ENCODE measurements at regions not wholly inside any gene's neighbourhood (a gene's known extent, or its start where the extent isn't known, plus 50 kb on each side); places are given as distances from the start of the nearest gene placed in this dataset.

DNA sequence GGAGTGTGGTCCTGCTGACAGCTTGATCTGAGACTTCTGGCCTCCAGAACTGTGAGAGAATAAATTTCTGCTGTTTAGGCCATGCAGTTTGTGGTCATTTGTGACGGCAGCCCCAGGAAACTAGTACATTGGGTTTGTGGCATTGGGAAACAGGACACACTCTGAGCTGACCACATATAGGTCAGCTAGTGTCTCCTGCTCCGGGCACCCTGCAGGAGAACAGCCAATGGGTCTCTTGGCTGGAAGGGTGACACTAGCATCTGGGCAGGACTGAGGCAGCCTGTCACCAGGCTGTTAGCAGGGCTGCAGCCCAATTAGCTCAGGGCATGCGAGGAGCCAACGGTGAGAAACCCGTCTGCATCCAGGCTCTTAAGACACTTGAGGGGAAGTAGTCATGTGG is 83.2 kb downstream of the PITPNM2 start:
- no peaks in the 10 kb centered on the region for H3K9me3 ChIP-seq (ENCODE audit: control insufficient read depth in 2 of 2, insufficient read depth in 1 of 2, low read depth in 1 of 2, low read length in 1 of 2)
- WGBS, 3 donors, result 84 to 92% (median 87%) methylated on average over 5 of the region's 5 CpGs
- DNase-seq, result no peak
- H3K27me3 ChIP-seq (ENCODE audit: control insufficient read depth in 3 of 3, insufficient read depth in 3 of 3, low read length in 3 of 3), result no peaks in the 10 kb centered on the region
- FAIRE-seq, result no peak
- no peak overlapping the region for H3K4me3 ChIP-seq (ENCODE audit: low read depth in 1 of 3, low read length in 3 of 3)
- peaks cover 0 to 3% (median 0%) of the 10 kb centered on the region in 3 donors for H3K36me3 ChIP-seq (ENCODE audit: control insufficient read depth in 3 of 3, insufficient read depth in 2 of 3, low read depth in 1 of 3, low read length in 3 of 3)
- H3K4me1 ChIP-seq (ENCODE audit: control insufficient read depth in 3 of 3, insufficient read depth in 2 of 3, low read depth in 1 of 3, low read length in 2 of 3), result peaks cover 2 to 27% (median 5%) of the 10 kb centered on the region in 3 donors
- H3K27ac ChIP-seq (ENCODE audit: low read depth in 1 of 3, low read length in 2 of 3), result no peak overlapping the region

DNA sequence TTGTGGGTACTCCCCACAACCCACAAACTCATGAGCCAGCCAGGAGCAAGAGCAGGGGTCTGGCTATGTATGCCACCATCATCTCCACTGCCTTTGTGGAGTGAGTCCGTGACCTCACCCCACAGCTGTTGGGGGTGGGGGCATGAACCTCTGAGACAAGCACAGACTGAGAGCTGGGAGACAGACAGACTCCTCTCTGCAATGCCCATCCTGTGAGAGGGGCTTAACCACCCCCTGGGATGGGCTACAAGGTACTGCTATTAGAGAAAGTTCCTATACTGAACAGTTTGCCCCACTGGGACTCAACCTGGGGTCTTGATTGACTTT is 84.5 kb downstream of the PITPNM2 start:
- Histone ChIP-seq H3K36me3 (ENCODE audit: control insufficient read depth in 3 of 3, insufficient read depth in 2 of 3, low read depth in 1 of 3, low read length in 3 of 3) (peaks cover 0 to 4% (median 0%) of the 10 kb centered on the region in 3 donors), H3K27ac (ENCODE audit: low read depth in 1 of 3, low read length in 2 of 3) (peak overlapping the region in 1 of 3 donors; percentile 32), H3K4me1 (ENCODE audit: control insufficient read depth in 3 of 3, insufficient read depth in 2 of 3, low read depth in 1 of 3, low read length in 2 of 3) (peaks cover 2 to 39% (median 6%) of the 10 kb centered on the region in 3 donors), H3K4me3 (ENCODE audit: low read depth in 1 of 3, low read length in 3 of 3) (no peak overlapping the region), H3K27me3 (ENCODE audit: control insufficient read depth in 3 of 3, insufficient read depth in 3 of 3, low read length in 3 of 3) (no peaks in the 10 kb centered on the region), H3K9me3 (ENCODE audit: control insufficient read depth in 2 of 2, insufficient read depth in 1 of 2, low read depth in 1 of 2, low read length in 1 of 2) (no peaks in the 10 kb centered on the region)
- DNase-seq (no peak), FAIRE-seq (no peak)
- 81 to 100% (median 82%) methylated on average over 1 of the region's 1 CpG for WGBS, 3 donors

DNA sequence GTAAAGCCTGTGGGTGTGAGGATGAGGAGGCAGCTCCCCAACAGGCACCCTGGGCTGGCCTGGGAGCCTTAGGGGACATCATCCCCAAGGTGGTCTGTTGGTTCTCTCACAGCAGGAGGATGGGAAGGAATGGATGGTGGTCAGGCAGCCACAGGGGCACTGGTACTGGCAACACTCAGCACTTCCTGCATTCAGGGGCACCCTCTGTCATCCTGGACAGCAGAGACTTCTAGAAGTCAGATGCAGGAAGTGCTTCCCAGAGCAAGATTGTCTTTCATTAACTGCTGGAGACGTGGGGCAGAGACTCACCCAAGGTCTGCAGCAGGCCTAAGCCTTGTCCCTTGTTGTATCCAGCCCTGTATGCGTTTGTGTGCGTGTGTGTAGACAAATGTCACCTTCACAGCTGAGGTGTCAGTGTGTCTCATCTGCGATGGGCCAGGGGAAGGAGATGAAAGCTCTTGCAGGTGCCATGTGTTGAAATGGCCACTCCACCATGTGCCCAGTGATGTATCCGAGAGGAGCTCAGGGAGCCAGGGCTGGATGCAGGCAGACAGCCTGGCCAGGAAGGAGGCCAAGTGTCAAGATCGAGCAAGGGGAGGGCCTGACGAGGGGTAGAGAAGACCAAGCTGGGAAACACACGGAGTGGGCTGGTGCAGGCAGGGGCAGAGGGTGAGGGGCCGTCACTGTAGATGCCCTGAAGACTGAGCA is 85.1 kb downstream of the PITPNM2 start:
- Histone ChIP-seq H3K27me3 (ENCODE audit: control insufficient read depth in 3 of 3, insufficient read depth in 3 of 3, low read length in 3 of 3) (no peaks in the 10 kb centered on the region), H3K36me3 (ENCODE audit: control insufficient read depth in 3 of 3, insufficient read depth in 2 of 3, low read depth in 1 of 3, low read length in 3 of 3) (peaks cover 0 to 6% (median 0%) of the 10 kb centered on the region in 3 donors), H3K9me3 (ENCODE audit: control insufficient read depth in 2 of 2, insufficient read depth in 1 of 2, low read depth in 1 of 2, low read length in 1 of 2) (no peaks in the 10 kb centered on the region), H3K27ac (ENCODE audit: low read depth in 1 of 3, low read length in 2 of 3) (peak overlapping the region in 1 of 3 donors; percentile 32), H3K4me3 (ENCODE audit: low read depth in 1 of 3, low read length in 3 of 3) (no peak overlapping the region), H3K4me1 (ENCODE audit: control insufficient read depth in 3 of 3, insufficient read depth in 2 of 3, low read depth in 1 of 3, low read length in 2 of 3) (peaks cover 2 to 39% (median 6%) of the 10 kb centered on the region in 3 donors)
- 68 to 92% (median 79%) methylated on average over 9 of the region's 9 CpGs for WGBS, 3 donors
- DNase-seq (no peak), FAIRE-seq (no peak)

DNA sequence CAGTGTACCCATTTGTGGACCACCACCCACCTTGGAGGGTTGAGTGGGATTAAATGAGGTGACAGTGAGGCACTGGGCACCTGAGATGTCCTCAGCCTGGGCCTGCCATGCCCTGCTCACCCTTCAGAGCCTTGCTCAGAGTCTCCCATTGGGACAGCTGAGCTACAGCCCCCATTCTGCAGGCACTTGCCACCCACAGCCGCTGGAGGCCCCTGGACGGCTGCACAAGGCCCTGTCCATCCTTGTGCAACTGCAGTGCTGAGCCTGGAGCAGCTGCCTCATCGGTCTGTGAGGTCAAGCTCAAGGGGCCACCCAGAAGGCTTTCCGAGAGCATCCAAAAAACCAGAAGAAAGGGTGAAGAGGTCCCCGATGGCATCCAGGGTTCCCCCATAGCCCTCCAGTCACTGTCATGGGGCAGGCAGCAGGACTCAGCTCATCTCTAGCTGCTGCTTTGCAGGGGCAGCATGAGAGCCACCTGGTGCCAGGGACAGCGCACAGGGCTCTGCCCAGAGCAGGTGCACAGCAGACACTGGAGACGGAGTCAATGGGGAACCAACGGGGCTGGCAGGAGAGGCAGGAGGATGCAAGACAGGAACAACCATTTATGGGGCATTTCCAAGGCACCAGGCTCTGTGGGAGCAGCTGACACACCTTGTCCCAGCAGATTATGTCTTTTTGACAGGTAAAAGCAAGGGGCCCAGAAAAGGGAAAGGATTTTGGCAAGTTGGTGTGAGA is 84.6 kb downstream of the ARL6IP4 start:
- Histone ChIP-seq H3K9me3 (ENCODE audit: control insufficient read depth in 2 of 2, insufficient read depth in 1 of 2, low read depth in 1 of 2, low read length in 1 of 2) (no peaks in the 10 kb centered on the region), H3K4me1 (ENCODE audit: control insufficient read depth in 3 of 3, insufficient read depth in 2 of 3, low read depth in 1 of 3, low read length in 2 of 3) (peaks cover 2 to 37% (median 6%) of the 10 kb centered on the region in 3 donors), H3K4me3 (ENCODE audit: low read depth in 1 of 3, low read length in 3 of 3) (no peak overlapping the region), H3K36me3 (ENCODE audit: control insufficient read depth in 3 of 3, insufficient read depth in 2 of 3, low read depth in 1 of 3, low read length in 3 of 3) (peaks cover 0 to 9% (median 0%) of the 10 kb centered on the region in 3 donors), H3K27me3 (ENCODE audit: control insufficient read depth in 3 of 3, insufficient read depth in 3 of 3, low read length in 3 of 3) (no peaks in the 10 kb centered on the region), H3K27ac (ENCODE audit: low read depth in 1 of 3, low read length in 2 of 3) (peak overlapping the region in 1 of 3 donors; percentile 55)
- FAIRE-seq (no peak), DNase-seq (no peak)
- WGBS, 3 donors, result 66 to 77% (median 75%) methylated on average over 8 of the region's 8 CpGs

DNA sequence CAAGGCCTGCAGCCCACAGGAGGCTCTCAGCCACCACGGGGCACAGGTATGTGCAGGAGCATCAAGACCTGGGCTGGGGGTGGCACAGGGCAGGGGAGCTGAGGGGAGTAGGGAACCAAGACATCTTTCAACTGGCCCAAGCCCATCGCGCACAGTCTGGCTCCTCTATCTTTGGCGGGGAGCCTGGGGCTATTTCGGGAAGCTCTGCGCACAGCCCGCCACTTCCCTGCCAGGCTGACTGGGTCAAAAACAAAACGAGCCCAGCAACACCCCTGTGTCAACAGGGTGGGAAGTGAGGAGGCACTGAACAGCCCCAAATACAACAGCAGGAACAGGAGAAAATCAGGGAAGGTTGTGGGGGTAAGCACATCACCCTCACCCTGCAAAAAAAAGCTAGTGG is 83.9 kb downstream of the ARL6IP4 start:
- no peak overlapping the region for H3K4me3 ChIP-seq (ENCODE audit: low read depth in 1 of 3, low read length in 3 of 3)
- 57 to 79% (median 78%) methylated on average over 8 of the region's 8 CpGs for WGBS, 3 donors
- H3K9me3 ChIP-seq (ENCODE audit: control insufficient read depth in 2 of 2, insufficient read depth in 1 of 2, low read depth in 1 of 2, low read length in 1 of 2), result no peaks in the 10 kb centered on the region
- peaks cover 0 to 9% (median 0%) of the 10 kb centered on the region in 3 donors for H3K36me3 ChIP-seq (ENCODE audit: control insufficient read depth in 3 of 3, insufficient read depth in 2 of 3, low read depth in 1 of 3, low read length in 3 of 3)
- H3K27me3 ChIP-seq (ENCODE audit: control insufficient read depth in 3 of 3, insufficient read depth in 3 of 3, low read length in 3 of 3), result no peaks in the 10 kb centered on the region
- DNase-seq (no peak), FAIRE-seq (no peak)
- peaks cover 2 to 33% (median 6%) of the 10 kb centered on the region in 3 donors for H3K4me1 ChIP-seq (ENCODE audit: control insufficient read depth in 3 of 3, insufficient read depth in 2 of 3, low read depth in 1 of 3, low read length in 2 of 3)
- peak overlapping the region in 1 of 3 donors; percentile 55 for H3K27ac ChIP-seq (ENCODE audit: low read depth in 1 of 3, low read length in 2 of 3)

DNA sequence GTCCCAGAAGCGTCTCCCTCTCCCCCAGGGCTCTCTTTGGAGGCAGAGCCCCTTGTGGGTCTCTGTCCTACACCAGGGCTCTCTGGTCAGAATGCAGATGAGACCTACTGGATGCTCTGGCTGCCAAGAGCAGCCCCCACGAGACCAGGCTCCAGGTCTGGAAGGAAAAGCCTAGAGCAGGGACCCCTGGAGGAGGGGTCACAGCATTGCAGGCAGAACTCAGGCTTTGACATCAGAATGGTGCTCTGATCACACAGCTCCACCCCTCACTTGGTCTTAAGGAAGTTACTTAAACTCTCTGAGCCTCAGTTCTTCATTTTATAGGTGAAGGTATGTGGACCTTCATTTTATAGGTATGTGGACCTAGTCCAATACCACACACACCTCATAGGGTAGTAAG is 83.1 kb downstream of the ARL6IP4 start:
- no peak for DNase-seq
- WGBS, 3 donors, result 52 to 63% (median 60%) methylated on average over 2 of the region's 2 CpGs
- Histone ChIP-seq H3K27me3 (ENCODE audit: control insufficient read depth in 3 of 3, insufficient read depth in 3 of 3, low read length in 3 of 3) (no peaks in the 10 kb centered on the region), H3K4me3 (ENCODE audit: low read depth in 1 of 3, low read length in 3 of 3) (no peak overlapping the region), H3K27ac (ENCODE audit: low read depth in 1 of 3, low read length in 2 of 3) (peak overlapping the region; percentile 56 to 76 (median 71)), H3K9me3 (ENCODE audit: control insufficient read depth in 2 of 2, insufficient read depth in 1 of 2, low read depth in 1 of 2, low read length in 1 of 2) (no peaks in the 10 kb centered on the region), H3K36me3 (ENCODE audit: control insufficient read depth in 3 of 3, insufficient read depth in 2 of 3, low read depth in 1 of 3, low read length in 3 of 3) (peaks cover 0 to 9% (median 0%) of the 10 kb centered on the region in 3 donors), H3K4me1 (ENCODE audit: control insufficient read depth in 3 of 3, insufficient read depth in 2 of 3, low read depth in 1 of 3, low read length in 2 of 3) (peaks cover 2 to 34% (median 6%) of the 10 kb centered on the region in 3 donors)
- no peak for FAIRE-seq

DNA sequence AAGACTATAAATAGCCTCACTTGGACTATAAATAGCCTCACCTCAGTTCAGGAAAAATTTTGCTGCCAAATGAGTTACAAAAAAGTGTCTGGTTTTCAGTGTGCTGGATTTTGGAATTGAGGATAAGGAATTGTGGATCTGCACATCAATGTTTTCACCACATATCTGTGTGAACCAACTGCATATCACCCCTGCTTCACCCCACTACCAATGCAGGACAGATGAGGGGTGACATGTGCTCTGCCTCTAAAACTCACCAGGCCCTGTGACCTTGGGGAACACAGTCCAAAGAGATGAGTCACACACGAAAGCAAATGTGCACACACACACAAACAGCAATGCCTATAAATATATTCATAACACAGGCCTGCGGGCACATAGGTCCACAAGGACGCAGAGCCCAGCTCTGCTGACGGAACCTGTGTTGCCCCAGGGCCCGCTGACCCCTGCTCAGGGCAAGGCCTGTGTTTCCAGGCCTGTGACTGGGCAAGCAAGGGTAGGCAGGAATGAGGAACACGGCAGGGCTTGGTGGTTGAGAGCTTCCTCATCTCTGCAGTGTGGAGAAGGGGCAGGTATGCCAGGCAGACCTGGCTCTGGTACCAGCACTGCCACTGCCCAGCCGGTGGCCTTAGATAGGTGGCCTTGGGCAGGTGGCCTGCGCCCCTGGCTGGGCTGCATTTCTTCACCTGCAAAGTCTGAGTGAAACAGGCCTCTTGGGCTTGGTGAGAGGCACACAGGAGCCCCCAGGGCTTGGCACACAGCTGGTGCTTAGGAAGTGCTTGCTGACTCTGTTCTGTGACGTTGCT is 82.4 kb downstream of the ARL6IP4 start:
- WGBS, 3 donors, result 20 to 46% (median 35%) methylated on average over 9 of the region's 9 CpGs
- H3K27me3 ChIP-seq (ENCODE audit: control insufficient read depth in 3 of 3, insufficient read depth in 3 of 3, low read length in 3 of 3), result no peaks in the 10 kb centered on the region
- H3K4me3 ChIP-seq (ENCODE audit: low read depth in 1 of 3, low read length in 3 of 3), result no peak overlapping the region
- no peak for FAIRE-seq
- peak; percentile 73 to 79 for DNase-seq
- H3K9me3 ChIP-seq (ENCODE audit: control insufficient read depth in 2 of 2, insufficient read depth in 1 of 2, low read depth in 1 of 2, low read length in 1 of 2), result no peaks in the 10 kb centered on the region
- peaks cover 0 to 9% (median 0%) of the 10 kb centered on the region in 3 donors for H3K36me3 ChIP-seq (ENCODE audit: control insufficient read depth in 3 of 3, insufficient read depth in 2 of 3, low read depth in 1 of 3, low read length in 3 of 3)
- H3K4me1 ChIP-seq (ENCODE audit: control insufficient read depth in 3 of 3, insufficient read depth in 2 of 3, low read depth in 1 of 3, low read length in 2 of 3), result peaks cover 2 to 34% (median 6%) of the 10 kb centered on the region in 3 donors
- peak overlapping the region; percentile 56 to 76 (median 71) for H3K27ac ChIP-seq (ENCODE audit: low read depth in 1 of 3, low read length in 2 of 3)
